KMS-11 (cell line): ENCODE measurements at regions not wholly inside any gene's neighbourhood (a gene's known extent, or its start where the extent isn't known, plus 50 kb on each side); places are given as distances from the start of the nearest gene placed in this dataset.

Experiments used
- H2AFZ ChIP-seq: fragments of 200-600 bp; sonication (generic); 2 replicates; pipeline ENCODE4 v1.6.1; 2016; ENCODE audit warnings: antibody characterized with exemption, mixed run types, low read depth
- H3K27ac ChIP-seq: fragments of 200-600 bp; sonication (generic); 2 replicates; pipeline ENCODE4 v1.6.1; 2016; ENCODE audit warnings: mild to moderate bottlenecking, mixed run types
- H3K27me3 ChIP-seq: fragments of 200-600 bp; sonication (generic); 2 replicates; pipeline ENCODE4 v1.6.1; 2017; ENCODE audit warnings: mild to moderate bottlenecking, low read depth, mixed run types, moderate library complexity; ENCODE audit not compliant: insufficient read depth
- H3K36me3 ChIP-seq: fragments of 200-600 bp; sonication (generic); 2 replicates; pipeline ENCODE4 v1.6.1; 2017; ENCODE audit warnings: mild to moderate bottlenecking, mixed run types; ENCODE audit not compliant: insufficient read depth
- H3K4me1 ChIP-seq: fragments of 200-600 bp; sonication (generic); 2 replicates; pipeline ENCODE4 v1.6.1; 2016; ENCODE audit warnings: mild to moderate bottlenecking, low read depth, mixed run types; ENCODE audit not compliant: poor library complexity, severe bottlenecking
- H3K4me2 ChIP-seq: fragments of 200-600 bp; sonication (generic); 2 replicates; pipeline ENCODE4 v1.7.0; 2016; ENCODE audit warnings: mild to moderate bottlenecking, mixed run types
- H3K4me3 ChIP-seq: fragments of 200-600 bp; sonication (generic); IDR thresholded peaks from 2 replicates; pipeline ENCODE4 v1.6.1; 2017; ENCODE audit warnings: low read depth, low read length, mixed read lengths; ENCODE audit not compliant: insufficient read depth
- H3K79me2 ChIP-seq: fragments of 200-600 bp; sonication (generic); 2 replicates; pipeline ENCODE4 v1.6.1; 2016; ENCODE audit warnings: low read depth, mixed run types; ENCODE audit not compliant: insufficient read depth
- H3K9ac ChIP-seq: fragments of 200-600 bp; sonication (generic); 2 replicates; pipeline ENCODE4 v1.6.1; 2016; ENCODE audit warnings: mild to moderate bottlenecking, mixed run types
- H4K20me1 ChIP-seq: fragments of 200-600 bp; sonication (generic); 2 replicates; pipeline ENCODE4 v1.6.1; 2016; ENCODE audit warnings: mild to moderate bottlenecking, mixed run types; ENCODE audit not compliant: insufficient read depth
- CTCF ChIP-seq: fragments of 200-600 bp; sonication (generic); conservative IDR thresholded peaks from 2 replicates; pipeline ENCODE4 v1.6.1; 2017; ENCODE audit warnings: low read depth, mild to moderate bottlenecking, antibody characterized with exemption, low read length, moderate library complexity, mixed read lengths

- no peak overlapping the region for H3K27ac ChIP-seq
- H3K27me3 ChIP-seq = no peaks in the 10 kb centered on the region
- no peaks in the 10 kb centered on the region for H3K4me1 ChIP-seq
- H3K9ac ChIP-seq = no peak overlapping the region
- no peak overlapping the region for H3K4me3 ChIP-seq
- H3K36me3 ChIP-seq = no peaks in the 10 kb centered on the region
- H4K20me1 ChIP-seq = no peaks in the 10 kb centered on the region
- no peak for TF ChIP-seq CTCF
- no peak overlapping the region for H3K4me2 ChIP-seq
- H2AFZ ChIP-seq = no peak overlapping the region
- no peaks in the 10 kb centered on the region for H3K79me2 ChIP-seq
Measured at GRCh38 chr2:181750305-181750704, 70.0 kb upstream of the NEUROD1 start.

- Histone ChIP-seq H3K4me2 (no peak overlapping the region), H3K9ac (no peak overlapping the region), H3K79me2 (no peaks in the 10 kb centered on the region), H3K27ac (no peak overlapping the region), H3K27me3 (no peaks in the 10 kb centered on the region), H3K4me1 (no peaks in the 10 kb centered on the region), H3K4me3 (no peak overlapping the region), H3K36me3 (no peaks in the 10 kb centered on the region), H2AFZ (no peak overlapping the region), H4K20me1 (no peaks in the 10 kb centered on the region)
- no peak for TF ChIP-seq CTCF
Measured at GRCh38 chr2:181751266-181752030, 71.1 kb upstream of the NEUROD1 start.

GRCh38 chr2:181752301-181752700 is 72.0 kb upstream of the NEUROD1 start:
- Histone ChIP-seq H3K4me2 (no peak overlapping the region), H3K36me3 (no peaks in the 10 kb centered on the region), H3K4me1 (no peaks in the 10 kb centered on the region), H3K27ac (no peak overlapping the region), H3K9ac (no peak overlapping the region), H3K79me2 (no peaks in the 10 kb centered on the region), H2AFZ (no peak overlapping the region), H3K27me3 (no peaks in the 10 kb centered on the region), H3K4me3 (no peak overlapping the region), H4K20me1 (no peaks in the 10 kb centered on the region)
- no peak for TF ChIP-seq CTCF

GRCh38 chr2:181753686-181754085 is 73.4 kb upstream of the NEUROD1 start:
- Histone ChIP-seq H3K79me2 (no peaks in the 10 kb centered on the region), H3K27ac (no peak overlapping the region), H3K27me3 (no peaks in the 10 kb centered on the region), H3K36me3 (no peaks in the 10 kb centered on the region), H3K9ac (no peak overlapping the region), H2AFZ (no peak overlapping the region), H3K4me1 (no peaks in the 10 kb centered on the region), H3K4me2 (no peak overlapping the region), H4K20me1 (no peaks in the 10 kb centered on the region), H3K4me3 (no peak overlapping the region)
- no peak for TF ChIP-seq CTCF
